K562 (cell line): ENCODE measurements at regions not wholly inside any gene's neighbourhood (a gene's known extent, or its start where the extent isn't known, plus 50 kb on each side); places are given as distances from the start of the nearest gene placed in this dataset.

Experiments
- NFIC ChIP-seq: fragments of 450-650 bp; IDR thresholded peaks from 2 replicates; pipeline ENCODE4 v1.6.1; 2017; ENCODE audit warnings: mild to moderate bottlenecking, inconsistent platforms
- NFYB ChIP-seq: IDR thresholded peaks from 2 replicates; pipeline ENCODE4 v1.6.1; 2011; ENCODE audit warnings: mild to moderate bottlenecking, moderate library complexity; ENCODE audit not compliant: insufficient read length; ENCODE audit errors: extremely low read depth

DNA sequence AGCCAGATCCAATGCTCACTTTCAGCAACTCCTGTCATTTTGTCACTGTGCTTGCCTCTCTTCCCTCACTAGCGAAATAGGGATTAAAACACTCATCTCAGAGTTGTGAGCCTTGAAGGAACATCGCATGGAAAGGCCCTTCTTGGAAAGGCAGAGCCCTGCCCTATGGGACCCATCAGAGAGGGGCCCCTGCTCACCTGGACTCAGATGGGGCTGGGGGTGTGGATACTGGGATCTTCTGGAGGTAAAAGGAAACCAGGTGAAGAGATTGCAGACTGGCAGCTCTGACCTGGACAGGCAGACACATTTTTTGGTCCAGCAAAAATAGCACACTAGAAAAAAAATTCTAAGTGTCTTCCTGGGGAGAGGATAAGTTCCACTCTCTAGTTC is 54.2 kb upstream of the EPS8L3 start:
- TF ChIP-seq NFIC (no peak), NFYB (no peak)
